Prostate gland (tissue), 2 donors: ENCODE measurements at regions not wholly inside any gene's neighbourhood (a gene's known extent, or its start where the extent isn't known, plus 50 kb on each side); places are given as distances from the start of the nearest gene placed in this dataset.

Source experiments
- CTCF ChIP-seq, 4 experiments: fragments of 200-600 bp in 2 of 4; fragments of 450-650 bp in 2 of 4; sonication (generic) in 2 of 4; IDR thresholded peaks; 1 replicate in 3 of 4; 2 replicates in 1 of 4; pipeline ENCODE4 v1.5.1; 2016 to 2019; ENCODE audit warnings: antibody characterized with exemption in 4 of 4, mild to moderate bottlenecking in 2 of 4, moderate library complexity in 2 of 4
- POLR2A ChIP-seq: fragments of 450-650 bp; IDR thresholded peaks from one replicate; pipeline ENCODE4 v1.6.1; 2016; ENCODE audit warnings: antibody characterized with exemption, mild to moderate bottlenecking
- POLR2AphosphoS5 ChIP-seq: sonication (generic); formaldehyde crosslinking; IDR thresholded peaks from one replicate; pipeline ENCODE4 v1.6.1; 2017; ENCODE audit warnings: antibody characterized with exemption

GRCh38 chr7:45252857-45253256 lies 95.3 kb downstream of the RAMP3 start:
- TF ChIP-seq CTCF (IDR thresholded peaks at IDR 0.05), result no peak
- TF ChIP-seq POLR2A, result no peak
- no peak for TF ChIP-seq POLR2AphosphoS5
